Mesothelial cell of epicardium (in vitro differentiated cells): ENCODE measurements at regions not wholly inside any gene's neighbourhood (a gene's known extent, or its start where the extent isn't known, plus 50 kb on each side); places are given as distances from the start of the nearest gene placed in this dataset.

ENCODE experiments used
- DNase-seq, 2 experiments: peaks; one replicate each; pipeline ENCODE4 v3.0.0; 2021; ENCODE audit warnings: low spot score in 2 of 2; ENCODE audit not compliant: unreplicated experiment in 2 of 2
- H3K27ac Mint-ChIP-seq: 2 replicates; pipeline ENCODE4 v1.8.0; 2021; ENCODE audit warnings: mixed read lengths
- H3K27me3 Mint-ChIP-seq: 2 replicates; pipeline ENCODE4 v1.8.0; 2021; ENCODE audit warnings: low read depth, mixed read lengths
- H3K36me3 Mint-ChIP-seq: 2 replicates; pipeline ENCODE4 v1.8.0; 2021; ENCODE audit warnings: mixed read lengths
- H3K4me1 Mint-ChIP-seq: 2 replicates; pipeline ENCODE4 v1.8.0; 2021; ENCODE audit warnings: mixed read lengths
- H3K4me3 Mint-ChIP-seq: 2 replicates; pipeline ENCODE4 v1.8.0; 2021; ENCODE audit warnings: mild to moderate bottlenecking, moderate library complexity, mixed read lengths
- H3K9me3 Mint-ChIP-seq: 2 replicates; pipeline ENCODE4 v1.8.0; 2021; ENCODE audit warnings: mixed read lengths
- TF ChIP-seq, protein P1 (sequence below): fragments of 200-600 bp; sonication (generic); IDR thresholded peaks from one replicate; pipeline ENCODE4 v1.5.0; 2021; ENCODE audit warnings: antibody characterized with exemption; ENCODE audit not compliant: unreplicated experiment

DNA sequence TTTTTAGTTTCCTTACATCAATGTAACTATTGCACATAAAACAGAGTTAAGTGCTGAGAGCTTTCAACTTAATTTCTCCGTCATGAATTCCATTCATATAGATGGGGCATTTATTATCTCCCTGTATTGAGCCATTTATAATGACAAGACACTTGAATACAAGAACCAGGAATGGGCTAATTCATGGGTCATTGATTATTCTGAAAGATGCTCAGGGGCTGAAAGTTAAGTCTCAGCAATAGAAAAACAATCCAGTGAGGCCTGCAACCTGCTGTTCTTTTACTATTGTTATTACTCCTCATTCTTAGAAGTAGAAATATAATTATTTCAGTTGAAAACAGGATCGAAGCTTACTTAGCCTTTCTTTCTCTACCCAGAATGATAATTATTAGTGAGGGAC is 307.7 kb downstream of the MMUT start:
- Mint-ChIP-seq H3K27me3 (no peaks in the 10 kb centered on the region), H3K9me3 (peaks cover 7% of the 10 kb centered on the region), H3K4me3 (no peak overlapping the region), H3K36me3 (no peaks in the 10 kb centered on the region), H3K4me1 (no peaks in the 10 kb centered on the region), H3K27ac (no peak overlapping the region)
- no peak for DNase-seq
- TF ChIP-seq, protein P1, sequence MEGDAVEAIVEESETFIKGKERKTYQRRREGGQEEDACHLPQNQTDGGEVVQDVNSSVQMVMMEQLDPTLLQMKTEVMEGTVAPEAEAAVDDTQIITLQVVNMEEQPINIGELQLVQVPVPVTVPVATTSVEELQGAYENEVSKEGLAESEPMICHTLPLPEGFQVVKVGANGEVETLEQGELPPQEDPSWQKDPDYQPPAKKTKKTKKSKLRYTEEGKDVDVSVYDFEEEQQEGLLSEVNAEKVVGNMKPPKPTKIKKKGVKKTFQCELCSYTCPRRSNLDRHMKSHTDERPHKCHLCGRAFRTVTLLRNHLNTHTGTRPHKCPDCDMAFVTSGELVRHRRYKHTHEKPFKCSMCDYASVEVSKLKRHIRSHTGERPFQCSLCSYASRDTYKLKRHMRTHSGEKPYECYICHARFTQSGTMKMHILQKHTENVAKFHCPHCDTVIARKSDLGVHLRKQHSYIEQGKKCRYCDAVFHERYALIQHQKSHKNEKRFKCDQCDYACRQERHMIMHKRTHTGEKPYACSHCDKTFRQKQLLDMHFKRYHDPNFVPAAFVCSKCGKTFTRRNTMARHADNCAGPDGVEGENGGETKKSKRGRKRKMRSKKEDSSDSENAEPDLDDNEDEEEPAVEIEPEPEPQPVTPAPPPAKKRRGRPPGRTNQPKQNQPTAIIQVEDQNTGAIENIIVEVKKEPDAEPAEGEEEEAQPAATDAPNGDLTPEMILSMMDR, result no peak

DNA sequence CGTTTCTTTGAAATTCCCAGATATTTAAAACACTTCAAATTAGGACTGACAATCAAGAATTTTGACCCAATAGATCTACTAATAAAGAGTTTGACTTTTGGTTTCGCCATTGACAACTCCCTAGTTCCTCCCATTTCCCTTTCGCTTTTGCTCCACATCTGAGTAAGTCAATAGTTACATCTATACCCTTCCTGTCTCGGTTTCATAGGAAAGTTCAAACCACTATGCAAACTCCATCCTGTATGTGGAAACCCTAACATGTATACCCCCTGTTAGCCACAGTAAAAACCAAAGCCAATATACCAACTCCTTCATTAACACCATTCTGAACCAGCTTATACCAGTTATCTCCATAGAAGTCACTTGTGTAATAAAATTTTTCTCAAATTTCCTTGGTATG is 311.1 kb downstream of the MMUT start:
- TF ChIP-seq, protein P1, result no peak
- Mint-ChIP-seq H3K4me1 (no peaks in the 10 kb centered on the region), H3K4me3 (no peak overlapping the region), H3K36me3 (no peaks in the 10 kb centered on the region), H3K9me3 (peaks cover 29% of the 10 kb centered on the region), H3K27ac (no peak overlapping the region), H3K27me3 (no peaks in the 10 kb centered on the region)
- DNase-seq, result no peak

DNA sequence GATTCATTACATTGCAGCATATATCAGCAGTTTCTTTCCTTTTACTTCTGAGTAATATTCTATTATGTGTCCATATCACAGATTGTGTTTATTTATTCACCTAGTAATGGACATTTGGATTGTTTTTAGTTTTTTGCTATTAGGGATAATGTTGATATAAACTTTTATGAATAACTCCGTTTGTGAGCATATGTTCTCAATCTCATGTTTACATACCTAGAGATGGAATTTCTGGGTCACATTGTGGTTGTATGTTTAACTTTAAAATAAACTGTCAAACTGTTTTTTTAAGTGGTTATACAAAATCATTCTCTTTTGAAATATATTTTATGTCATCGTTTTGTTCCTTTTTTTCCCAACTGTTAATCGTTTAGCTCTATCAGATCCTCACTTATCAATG is 311.6 kb downstream of the MMUT start:
- no peak overlapping the region for H3K27ac Mint-ChIP-seq
- TF ChIP-seq, protein P1, result no peak
- H3K4me1 Mint-ChIP-seq, result no peaks in the 10 kb centered on the region
- H3K36me3 Mint-ChIP-seq, result no peaks in the 10 kb centered on the region
- DNase-seq, result no peak
- no peak overlapping the region for H3K4me3 Mint-ChIP-seq
- H3K27me3 Mint-ChIP-seq, result no peaks in the 10 kb centered on the region
- H3K9me3 Mint-ChIP-seq, result peaks cover 29% of the 10 kb centered on the region

DNA sequence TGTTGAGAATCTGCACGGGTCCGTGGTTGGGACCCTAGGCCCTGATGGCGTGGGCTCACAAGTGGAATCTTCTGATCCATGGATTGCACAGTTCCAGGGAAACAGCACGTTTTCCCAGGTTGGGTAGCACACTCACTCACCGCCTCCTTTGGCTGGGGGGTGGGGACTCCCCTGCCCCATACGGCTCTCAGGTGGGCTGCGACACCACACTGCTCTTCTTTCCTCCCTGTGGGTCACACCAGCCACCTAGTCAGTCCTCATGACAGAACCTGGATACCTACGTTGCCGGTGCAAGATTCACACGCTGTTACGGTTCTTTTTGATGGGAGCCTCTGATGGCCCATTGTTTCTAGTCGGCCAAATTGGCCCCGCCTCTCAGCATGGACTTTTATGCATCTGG is 312.0 kb downstream of the MMUT start:
- no peaks in the 10 kb centered on the region for H3K27me3 Mint-ChIP-seq
- peaks cover 31% of the 10 kb centered on the region for H3K9me3 Mint-ChIP-seq
- H3K4me3 Mint-ChIP-seq, result no peak overlapping the region
- TF ChIP-seq, protein P1, result no peak
- DNase-seq, result no peak
- H3K27ac Mint-ChIP-seq, result no peak overlapping the region
- no peaks in the 10 kb centered on the region for H3K36me3 Mint-ChIP-seq
- H3K4me1 Mint-ChIP-seq, result no peaks in the 10 kb centered on the region

DNA sequence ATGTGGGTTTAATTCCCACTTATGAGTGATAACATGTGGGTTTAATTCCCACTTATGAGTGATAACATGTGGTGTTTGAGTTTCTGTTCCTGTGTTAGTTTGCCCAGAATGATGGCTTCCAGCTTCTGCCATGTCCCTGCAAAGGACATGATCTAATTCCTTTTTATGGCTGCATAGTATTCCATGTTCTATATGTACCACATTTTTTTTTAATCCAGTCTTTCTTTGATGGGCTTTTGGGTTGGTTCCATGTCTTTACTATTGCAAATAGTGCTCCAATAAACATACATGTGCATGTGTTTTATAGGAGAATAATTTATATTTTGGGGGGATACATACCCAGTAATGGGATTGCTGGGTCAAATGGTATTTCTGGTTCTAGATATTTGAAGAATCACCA is 317.8 kb downstream of the MMUT start:
- H3K27me3 Mint-ChIP-seq, result peaks cover 8% of the 10 kb centered on the region
- H3K4me3 Mint-ChIP-seq, result no peak overlapping the region
- TF ChIP-seq, protein P1, result no peak
- DNase-seq, result no peak
- no peak overlapping the region for H3K27ac Mint-ChIP-seq
- no peaks in the 10 kb centered on the region for H3K36me3 Mint-ChIP-seq
- peaks cover 29% of the 10 kb centered on the region for H3K9me3 Mint-ChIP-seq
- H3K4me1 Mint-ChIP-seq, result no peaks in the 10 kb centered on the region

DNA sequence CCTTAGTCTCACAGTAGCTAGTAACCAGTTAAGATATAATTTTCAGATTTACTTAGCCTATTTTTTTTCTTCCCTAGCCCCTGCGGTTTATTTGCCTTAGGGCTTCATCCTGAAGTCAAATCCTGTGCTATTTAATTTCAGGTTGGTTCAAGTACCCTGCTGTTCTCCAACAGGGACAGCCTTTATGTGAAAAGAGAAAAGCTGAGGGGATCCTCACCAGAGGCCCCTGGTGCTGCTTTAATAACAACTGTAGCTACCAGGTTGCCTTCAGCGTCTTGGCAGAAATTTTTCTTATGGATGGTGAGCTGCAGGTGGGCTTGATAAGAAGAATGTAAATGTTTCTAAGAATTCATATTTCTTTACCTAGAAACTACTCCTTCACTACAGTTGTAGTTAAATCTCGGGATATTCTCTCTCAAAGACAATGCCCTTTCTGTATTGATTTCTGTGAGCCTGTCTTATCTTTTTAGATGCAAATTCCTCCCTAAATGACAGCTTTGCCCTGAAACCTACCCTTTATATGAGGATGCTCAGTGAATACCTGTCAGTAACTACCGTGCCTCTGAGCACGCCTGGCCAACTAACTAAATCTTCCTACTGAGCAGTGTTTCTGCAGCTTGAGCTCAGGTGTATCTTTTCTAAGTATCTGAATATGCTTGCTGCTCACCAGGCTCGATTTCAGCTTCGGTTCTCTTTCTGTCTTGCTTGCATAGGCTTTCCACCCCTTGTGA is 320.5 kb downstream of the MMUT start:
- peaks cover 8% of the 10 kb centered on the region for H3K9me3 Mint-ChIP-seq
- no peak for DNase-seq

More for the DNA sequence above, 320.5 kb downstream of the MMUT start:
- H3K27ac Mint-ChIP-seq, result no peak overlapping the region
- no peak overlapping the region for H3K4me3 Mint-ChIP-seq
- peaks cover 8% of the 10 kb centered on the region for H3K27me3 Mint-ChIP-seq
- no peaks in the 10 kb centered on the region for H3K36me3 Mint-ChIP-seq
- TF ChIP-seq, protein P1, result no peak
- H3K4me1 Mint-ChIP-seq, result no peaks in the 10 kb centered on the region
